ENCODE measurements at regions not wholly inside any gene's neighbourhood (a gene's known extent, or its start where the extent isn't known, plus 50 kb on each side); places are given as distances from the start of the nearest gene placed in this dataset.

DNA sequence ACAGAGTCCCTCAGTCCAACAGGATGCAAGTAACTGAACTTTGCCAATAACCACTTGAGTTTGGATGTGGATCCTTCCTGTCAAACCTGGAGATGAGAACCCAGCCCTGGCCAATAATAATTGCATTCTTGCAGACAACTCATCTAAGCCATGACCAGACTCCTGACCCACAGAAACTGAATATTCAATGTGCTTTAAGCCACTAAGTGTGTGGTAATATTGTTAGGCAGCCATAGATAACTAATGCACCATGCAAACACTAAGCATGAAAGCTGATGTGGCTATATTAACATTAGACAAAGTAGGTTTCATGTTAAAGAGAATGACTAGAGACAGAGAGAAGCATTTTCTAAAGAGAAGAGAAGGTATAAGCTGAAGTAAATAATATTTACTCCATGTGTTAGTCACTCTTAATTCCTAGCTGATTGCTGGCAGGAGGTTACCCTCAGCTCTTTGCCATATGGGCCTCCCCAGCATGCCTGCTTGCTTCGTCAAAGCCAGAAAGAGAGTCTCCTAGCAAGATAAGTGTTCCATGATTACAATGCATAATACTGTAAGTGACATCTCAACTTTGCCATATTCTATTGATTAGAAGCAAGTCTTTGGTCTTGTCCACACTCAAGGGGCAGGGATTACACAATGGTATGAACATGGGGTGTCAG lies 276.4 kb upstream of the PLXNA2 start:
- Mint-ChIP-seq H3K9me3 (no peaks in the 10 kb centered on the region), H3K36me3 (ENCODE audit: low read depth) (no peaks in the 10 kb centered on the region), H3K4me3 (no peak overlapping the region), H3K4me1 (ENCODE audit: low read depth) (no peaks in the 10 kb centered on the region), H3K27me3 (ENCODE audit: low read depth) (no peaks in the 10 kb centered on the region), H3K27ac (no peak overlapping the region)

GRCh38 chr1:208521534-208521933 lies 277.4 kb upstream of the PLXNA2 start:
- H3K36me3 Mint-ChIP-seq (ENCODE audit: low read depth), result no peaks in the 10 kb centered on the region
- H3K27me3 Mint-ChIP-seq (ENCODE audit: low read depth), result no peaks in the 10 kb centered on the region
- no peak overlapping the region for H3K27ac Mint-ChIP-seq
- H3K4me3 Mint-ChIP-seq, result no peak overlapping the region
- H3K9me3 Mint-ChIP-seq, result no peaks in the 10 kb centered on the region
- H3K4me1 Mint-ChIP-seq (ENCODE audit: low read depth), result no peaks in the 10 kb centered on the region

GRCh38 chr1:208523007-208523406 lies 278.8 kb upstream of the PLXNA2 start:
- H3K36me3 Mint-ChIP-seq (ENCODE audit: low read depth), result no peaks in the 10 kb centered on the region
- no peaks in the 10 kb centered on the region for H3K27me3 Mint-ChIP-seq (ENCODE audit: low read depth)
- no peak overlapping the region for H3K27ac Mint-ChIP-seq
- H3K4me1 Mint-ChIP-seq (ENCODE audit: low read depth), result no peaks in the 10 kb centered on the region
- H3K9me3 Mint-ChIP-seq, result no peaks in the 10 kb centered on the region
- no peak overlapping the region for H3K4me3 Mint-ChIP-seq

DNA sequence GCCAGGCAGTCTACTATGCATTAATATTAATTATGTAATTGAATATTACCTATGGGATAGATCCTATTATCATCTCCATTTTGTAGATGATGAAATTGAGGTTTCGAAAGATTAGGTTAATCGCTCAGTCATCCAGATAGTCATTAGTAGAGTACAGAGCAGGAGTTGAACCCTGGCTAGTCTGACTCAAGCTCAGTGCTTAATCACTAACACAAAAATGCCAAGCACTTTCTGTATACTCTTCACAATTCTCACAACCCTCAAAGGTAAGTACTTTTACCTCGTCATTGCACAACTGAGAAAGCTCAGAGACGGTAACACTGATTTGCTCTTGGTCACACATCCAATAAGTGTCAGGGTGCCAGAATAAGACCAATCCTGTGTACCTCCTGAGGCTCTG lies 280.2 kb upstream of the PLXNA2 start:
- H3K27me3 Mint-ChIP-seq (ENCODE audit: low read depth), result no peaks in the 10 kb centered on the region
- H3K27ac Mint-ChIP-seq, result no peak overlapping the region
- no peaks in the 10 kb centered on the region for H3K9me3 Mint-ChIP-seq
- no peaks in the 10 kb centered on the region for H3K4me1 Mint-ChIP-seq (ENCODE audit: low read depth)
- H3K4me3 Mint-ChIP-seq, result no peak overlapping the region
- H3K36me3 Mint-ChIP-seq (ENCODE audit: low read depth), result no peaks in the 10 kb centered on the region

GRCh38 chr1:208524925-208525324 lies 280.7 kb upstream of the PLXNA2 start:
- Mint-ChIP-seq H3K4me3 (no peak overlapping the region), H3K27me3 (ENCODE audit: low read depth) (no peaks in the 10 kb centered on the region), H3K9me3 (no peaks in the 10 kb centered on the region), H3K36me3 (ENCODE audit: low read depth) (no peaks in the 10 kb centered on the region), H3K27ac (no peak overlapping the region), H3K4me1 (ENCODE audit: low read depth) (no peaks in the 10 kb centered on the region)

- no peaks in the 10 kb centered on the region for H3K27me3 Mint-ChIP-seq (ENCODE audit: low read depth)
- no peak overlapping the region for H3K27ac Mint-ChIP-seq
- H3K36me3 Mint-ChIP-seq (ENCODE audit: low read depth), result no peaks in the 10 kb centered on the region
- no peaks in the 10 kb centered on the region for H3K4me1 Mint-ChIP-seq (ENCODE audit: low read depth)
- H3K9me3 Mint-ChIP-seq, result no peaks in the 10 kb centered on the region
- no peak overlapping the region for H3K4me3 Mint-ChIP-seq
These were observed 281.2 kb upstream of the PLXNA2 start for GRCh38 chr1:208525417-208525816.

- H3K27ac Mint-ChIP-seq, result no peak overlapping the region
- no peaks in the 10 kb centered on the region for H3K9me3 Mint-ChIP-seq
- H3K4me1 Mint-ChIP-seq (ENCODE audit: low read depth), result no peaks in the 10 kb centered on the region
- no peaks in the 10 kb centered on the region for H3K36me3 Mint-ChIP-seq (ENCODE audit: low read depth)
- no peaks in the 10 kb centered on the region for H3K27me3 Mint-ChIP-seq (ENCODE audit: low read depth)
- H3K4me3 Mint-ChIP-seq, result no peak overlapping the region
These were observed 282.5 kb upstream of the PLXNA2 start for GRCh38 chr1:208526613-208527125.

- H3K4me3 Mint-ChIP-seq, result no peak overlapping the region
- no peaks in the 10 kb centered on the region for H3K9me3 Mint-ChIP-seq
- no peaks in the 10 kb centered on the region for H3K4me1 Mint-ChIP-seq (ENCODE audit: low read depth)
- no peak overlapping the region for H3K27ac Mint-ChIP-seq
- no peaks in the 10 kb centered on the region for H3K36me3 Mint-ChIP-seq (ENCODE audit: low read depth)
- no peaks in the 10 kb centered on the region for H3K27me3 Mint-ChIP-seq (ENCODE audit: low read depth)
These were observed 283.0 kb upstream of the PLXNA2 start for GRCh38 chr1:208527156-208527555.

DNA sequence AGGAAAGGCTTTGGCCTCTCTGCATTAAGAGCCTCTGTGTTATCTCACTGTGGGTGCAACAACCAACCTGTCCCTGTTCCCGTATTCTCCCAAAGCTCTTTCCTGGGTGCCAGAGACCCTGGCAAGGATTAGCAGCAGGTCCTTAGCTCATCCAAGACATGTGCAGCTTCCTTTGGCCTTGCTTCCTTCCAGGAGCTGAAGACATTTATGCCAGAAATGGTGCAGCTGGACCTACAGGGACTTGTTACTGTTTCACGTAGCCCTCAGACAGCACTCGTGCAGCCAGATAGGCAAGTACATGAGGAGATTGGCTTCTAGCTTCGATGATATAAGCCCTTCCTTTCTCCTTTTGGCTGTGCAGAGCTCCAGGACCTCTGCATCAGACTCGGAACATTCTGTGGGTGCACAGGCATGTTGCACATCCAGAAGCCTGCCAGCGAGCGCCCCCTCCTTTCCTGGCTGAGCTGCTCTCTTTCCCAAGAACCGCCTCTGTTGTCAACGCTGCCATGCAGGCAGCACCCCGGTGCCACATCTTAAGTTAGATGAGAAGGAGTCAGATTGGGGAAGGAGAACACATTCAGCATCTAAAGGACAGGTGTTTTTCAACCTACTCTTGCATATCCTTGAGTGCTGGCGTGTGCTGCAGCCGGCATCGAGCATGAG lies 284.5 kb upstream of the PLXNA2 start:
- no peak overlapping the region for H3K27ac Mint-ChIP-seq
- no peak overlapping the region for H3K4me3 Mint-ChIP-seq
- no peaks in the 10 kb centered on the region for H3K9me3 Mint-ChIP-seq
- no peaks in the 10 kb centered on the region for H3K27me3 Mint-ChIP-seq (ENCODE audit: low read depth)
- H3K4me1 Mint-ChIP-seq (ENCODE audit: low read depth), result no peaks in the 10 kb centered on the region
- H3K36me3 Mint-ChIP-seq (ENCODE audit: low read depth), result no peaks in the 10 kb centered on the region

DNA sequence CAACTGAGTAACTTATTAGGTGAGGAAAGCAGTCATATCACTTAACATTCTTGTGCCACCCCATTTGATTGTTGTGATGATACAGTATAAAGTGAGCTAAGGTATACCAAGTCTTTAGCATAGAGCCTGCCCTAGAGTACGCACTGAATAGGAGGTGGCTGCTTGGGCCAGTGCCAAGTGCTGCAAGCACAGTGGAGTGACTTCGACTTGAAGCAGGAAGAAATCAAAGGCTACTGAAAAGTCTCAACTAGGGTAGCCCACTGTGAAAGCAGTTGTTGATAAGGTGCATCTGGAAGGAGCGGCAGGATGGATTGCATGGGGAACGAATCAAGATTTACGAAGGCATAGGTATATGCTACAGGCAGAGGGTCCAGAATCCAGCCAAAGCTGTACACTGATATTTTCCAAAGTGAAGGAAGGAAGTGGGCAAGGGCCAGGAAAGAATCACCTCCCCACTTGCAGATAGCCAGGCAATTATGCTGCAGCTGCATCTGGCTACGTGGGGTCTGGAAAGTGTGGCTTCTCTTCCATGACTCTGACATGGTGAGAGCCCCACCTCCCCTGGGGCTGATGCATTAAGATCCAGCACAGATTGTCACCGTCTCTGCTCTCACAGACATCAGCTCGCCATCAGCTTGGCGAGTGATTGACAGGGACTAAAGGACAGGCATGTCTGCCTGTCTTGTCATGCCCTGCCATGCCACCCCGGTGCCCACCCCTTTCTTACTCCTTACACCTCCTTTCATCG lies 287.0 kb upstream of the PLXNA2 start:
- H3K27me3 Mint-ChIP-seq (ENCODE audit: low read depth), result no peaks in the 10 kb centered on the region

DNA sequence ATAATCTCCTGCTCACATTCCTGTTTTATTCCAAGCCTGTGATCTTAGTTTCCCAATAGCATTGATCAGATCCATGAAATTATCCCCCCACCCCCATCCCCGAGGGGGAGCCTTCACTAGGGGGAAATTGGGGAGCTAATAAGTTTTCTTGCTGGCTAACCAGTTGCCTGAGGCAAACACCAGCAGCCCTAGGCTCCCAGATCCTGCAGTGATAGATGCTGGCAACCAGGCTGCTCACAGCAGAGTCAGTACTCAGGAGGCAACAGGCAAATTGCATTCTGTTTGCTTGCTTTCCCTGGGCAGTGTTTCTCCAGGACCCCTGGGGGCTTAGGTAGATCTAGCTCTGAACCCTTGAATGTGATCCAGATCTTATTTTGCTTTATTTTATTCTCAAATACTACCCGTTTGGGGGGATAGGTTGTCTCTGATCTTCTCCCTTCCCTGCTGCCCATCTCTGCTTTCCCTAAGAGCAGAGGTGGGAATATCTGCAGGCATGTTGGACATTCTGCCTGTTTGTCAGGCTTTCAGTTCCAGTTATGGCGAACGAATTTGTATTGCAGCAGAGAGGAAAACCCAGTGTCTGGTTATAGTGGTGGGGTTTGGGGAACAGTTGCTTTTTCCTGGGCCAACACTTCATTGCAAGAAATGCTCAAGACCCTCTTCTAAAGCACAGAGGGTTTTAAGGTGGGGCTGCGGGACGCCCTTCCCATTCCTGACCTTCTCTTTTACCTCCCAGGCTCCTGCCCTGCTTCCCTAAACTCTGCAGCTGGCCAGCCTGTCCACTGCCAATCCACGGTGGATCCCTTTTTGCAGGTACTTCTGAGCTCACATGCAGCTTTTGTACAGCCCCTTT lies 289.8 kb upstream of the PLXNA2 start:
- no peak overlapping the region for H3K4me3 Mint-ChIP-seq
- H3K4me1 Mint-ChIP-seq (ENCODE audit: low read depth), result no peaks in the 10 kb centered on the region
- H3K27me3 Mint-ChIP-seq (ENCODE audit: low read depth), result no peaks in the 10 kb centered on the region

More for the DNA sequence above, 287.0 kb upstream of the PLXNA2 start:
- Mint-ChIP-seq H3K27ac (no peak overlapping the region), H3K9me3 (no peaks in the 10 kb centered on the region), H3K4me3 (no peak overlapping the region), H3K36me3 (ENCODE audit: low read depth) (no peaks in the 10 kb centered on the region), H3K4me1 (ENCODE audit: low read depth) (no peaks in the 10 kb centered on the region)

DNA sequence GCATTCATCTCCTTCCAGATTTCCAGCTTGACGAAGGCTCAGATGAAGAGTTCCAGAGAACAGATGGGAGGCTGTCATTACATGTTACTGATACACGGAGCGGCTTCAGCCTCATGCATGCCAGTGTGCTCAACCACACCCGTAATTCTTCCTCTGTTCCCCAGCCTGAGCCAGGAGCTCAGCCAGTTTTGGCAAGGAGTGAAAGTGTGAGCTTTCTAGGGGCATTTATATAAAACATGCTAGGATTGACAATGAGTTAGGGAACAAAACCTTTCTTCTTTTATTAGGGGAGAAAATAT lies 290.4 kb upstream of the PLXNA2 start:
- H3K27me3 Mint-ChIP-seq (ENCODE audit: low read depth), result no peaks in the 10 kb centered on the region
- no peak overlapping the region for H3K27ac Mint-ChIP-seq
- no peaks in the 10 kb centered on the region for H3K4me1 Mint-ChIP-seq (ENCODE audit: low read depth)
- no peaks in the 10 kb centered on the region for H3K36me3 Mint-ChIP-seq (ENCODE audit: low read depth)
- H3K4me3 Mint-ChIP-seq, result no peak overlapping the region
- no peaks in the 10 kb centered on the region for H3K9me3 Mint-ChIP-seq

More for the DNA sequence above, 289.8 kb upstream of the PLXNA2 start:
- no peak overlapping the region for H3K27ac Mint-ChIP-seq
- H3K36me3 Mint-ChIP-seq (ENCODE audit: low read depth), result no peaks in the 10 kb centered on the region
- no peaks in the 10 kb centered on the region for H3K9me3 Mint-ChIP-seq

DNA sequence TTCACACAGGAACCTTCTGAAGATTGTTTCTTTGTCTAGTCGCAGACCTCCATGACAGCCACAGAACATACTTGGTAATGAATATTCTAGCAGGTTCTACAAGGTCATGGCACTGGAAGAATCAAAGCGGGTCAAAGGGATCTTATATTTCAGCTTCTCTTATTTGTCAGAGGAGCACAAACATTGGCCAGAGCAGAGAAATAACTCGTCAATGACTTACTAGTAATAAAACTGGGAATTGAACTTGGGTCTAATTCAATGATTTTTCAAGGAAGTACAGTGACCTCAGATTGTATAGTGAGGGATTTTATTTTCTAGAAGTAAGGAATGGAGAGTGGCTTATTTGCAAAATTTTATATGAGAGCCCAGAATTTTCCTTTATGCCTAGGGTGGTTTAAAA lies 290.8 kb upstream of the PLXNA2 start:
- no peaks in the 10 kb centered on the region for H3K36me3 Mint-ChIP-seq (ENCODE audit: low read depth)
- no peaks in the 10 kb centered on the region for H3K27me3 Mint-ChIP-seq (ENCODE audit: low read depth)
- no peaks in the 10 kb centered on the region for H3K4me1 Mint-ChIP-seq (ENCODE audit: low read depth)
- no peak overlapping the region for H3K4me3 Mint-ChIP-seq
- no peak overlapping the region for H3K27ac Mint-ChIP-seq
- no peaks in the 10 kb centered on the region for H3K9me3 Mint-ChIP-seq

DNA sequence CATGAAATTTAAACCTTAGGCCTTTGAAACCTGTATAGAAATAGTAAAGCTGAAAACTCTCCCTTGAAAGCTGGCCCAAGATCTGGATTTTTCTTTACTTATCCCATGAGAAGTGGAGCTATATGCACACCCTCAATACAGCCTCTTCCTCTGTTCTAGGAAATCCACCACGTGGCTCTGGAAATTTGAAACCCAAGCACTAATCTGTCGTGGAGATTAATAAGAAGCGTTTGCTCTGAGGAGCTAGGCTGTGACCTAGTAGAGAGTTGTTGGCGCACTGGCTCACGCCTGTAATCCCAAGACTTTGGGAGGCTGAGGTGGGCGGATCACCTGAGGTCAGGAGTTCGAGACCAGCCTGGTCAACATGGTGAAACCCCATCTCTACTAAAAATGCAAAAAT lies 291.3 kb upstream of the PLXNA2 start:
- Mint-ChIP-seq H3K27me3 (ENCODE audit: low read depth) (no peaks in the 10 kb centered on the region), H3K36me3 (ENCODE audit: low read depth) (no peaks in the 10 kb centered on the region), H3K4me1 (ENCODE audit: low read depth) (no peaks in the 10 kb centered on the region), H3K4me3 (no peak overlapping the region), H3K27ac (no peak overlapping the region), H3K9me3 (no peaks in the 10 kb centered on the region)

Measured in T-helper 1 cell treated with Interleukin-12 subunit alpha and Interleukin-12 subunit beta and Interleukin-4 antibody, amounts not matched to agents 30 μg/mL and 1 μg/mL, for 36 hours (primary cell).